HFFc6 (cell line): ENCODE measurements at regions not wholly inside any gene's neighbourhood (a gene's known extent, or its start where the extent isn't known, plus 50 kb on each side); places are given as distances from the start of the nearest gene placed in this dataset.

Experiments
- DNase-seq: peaks from one replicate; pipeline ENCODE4 v3.0.0-alpha.2; 2018
- H3K27ac Mint-ChIP-seq: 2 replicates; pipeline ENCODE4 v1.8.0; 2020; ENCODE audit warnings: mild to moderate bottlenecking, mixed read lengths
- H3K27me3 Mint-ChIP-seq: 2 replicates; pipeline ENCODE4 v1.8.0; 2021; ENCODE audit warnings: mild to moderate bottlenecking, moderate library complexity, mixed read lengths; ENCODE audit not compliant: insufficient read depth
- H3K36me3 Mint-ChIP-seq: 2 replicates; pipeline ENCODE4 v1.8.0; 2021; ENCODE audit warnings: low read depth, mixed read lengths
- H3K4me1 Mint-ChIP-seq: 2 replicates; pipeline ENCODE4 v1.8.0; 2020; ENCODE audit warnings: low read depth, mixed read lengths
- H3K4me3 Mint-ChIP-seq: 2 replicates; pipeline ENCODE4 v1.8.0; 2020; ENCODE audit warnings: mild to moderate bottlenecking, moderate library complexity, mixed read lengths
- H3K9me3 Mint-ChIP-seq: 2 replicates; pipeline ENCODE4 v1.8.0; 2020; ENCODE audit warnings: mild to moderate bottlenecking, mixed read lengths
- TF ChIP-seq, protein P1 (sequence below): fragments of 200-600 bp; sonication (generic); IDR thresholded peaks from 2 replicates; pipeline ENCODE4 v1.5.0; 2021; ENCODE audit warnings: antibody characterized with exemption, mild to moderate bottlenecking

- Mint-ChIP-seq H3K4me1 (no peaks in the 10 kb centered on the region; the same call in 1 of the 2 replicates), H3K36me3 (no peaks in the 10 kb centered on the region), H3K27ac (no peak overlapping the region), H3K4me3 (no peak overlapping the region), H3K27me3 (no peaks in the 10 kb centered on the region), H3K9me3 (no peaks in the 10 kb centered on the region)
- TF ChIP-seq, protein P1, sequence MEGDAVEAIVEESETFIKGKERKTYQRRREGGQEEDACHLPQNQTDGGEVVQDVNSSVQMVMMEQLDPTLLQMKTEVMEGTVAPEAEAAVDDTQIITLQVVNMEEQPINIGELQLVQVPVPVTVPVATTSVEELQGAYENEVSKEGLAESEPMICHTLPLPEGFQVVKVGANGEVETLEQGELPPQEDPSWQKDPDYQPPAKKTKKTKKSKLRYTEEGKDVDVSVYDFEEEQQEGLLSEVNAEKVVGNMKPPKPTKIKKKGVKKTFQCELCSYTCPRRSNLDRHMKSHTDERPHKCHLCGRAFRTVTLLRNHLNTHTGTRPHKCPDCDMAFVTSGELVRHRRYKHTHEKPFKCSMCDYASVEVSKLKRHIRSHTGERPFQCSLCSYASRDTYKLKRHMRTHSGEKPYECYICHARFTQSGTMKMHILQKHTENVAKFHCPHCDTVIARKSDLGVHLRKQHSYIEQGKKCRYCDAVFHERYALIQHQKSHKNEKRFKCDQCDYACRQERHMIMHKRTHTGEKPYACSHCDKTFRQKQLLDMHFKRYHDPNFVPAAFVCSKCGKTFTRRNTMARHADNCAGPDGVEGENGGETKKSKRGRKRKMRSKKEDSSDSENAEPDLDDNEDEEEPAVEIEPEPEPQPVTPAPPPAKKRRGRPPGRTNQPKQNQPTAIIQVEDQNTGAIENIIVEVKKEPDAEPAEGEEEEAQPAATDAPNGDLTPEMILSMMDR: no peak
- no peak for DNase-seq
Measured at GRCh38 chr20:11110535-11110934, 436.7 kb upstream of the JAG1 start.

GRCh38 chr20:11111191-11111590 is 437.4 kb upstream of the JAG1 start:
- H3K4me3 Mint-ChIP-seq: no peak overlapping the region

DNA sequence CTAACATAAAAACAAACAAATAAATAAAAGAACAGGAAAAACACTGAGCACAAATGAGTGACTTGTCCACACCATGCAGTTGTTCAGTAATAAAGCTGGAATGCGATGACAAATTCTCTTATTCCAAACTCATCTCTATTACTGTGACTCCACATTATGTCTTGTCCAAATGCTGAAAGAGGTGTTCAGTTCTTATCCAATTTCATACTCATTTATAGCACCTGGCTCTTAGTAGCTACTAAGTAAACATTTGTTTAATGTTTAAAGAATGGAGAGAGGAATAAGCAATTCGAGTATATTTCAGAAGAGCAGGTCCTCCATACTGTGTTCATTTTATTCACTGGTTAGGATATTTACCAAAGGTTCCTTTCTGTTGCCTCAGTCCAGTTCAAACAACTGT is 439.0 kb upstream of the JAG1 start:
- Mint-ChIP-seq H3K9me3 (no peaks in the 10 kb centered on the region), H3K36me3 (no peaks in the 10 kb centered on the region), H3K4me3 (no peak overlapping the region), H3K4me1 (no peaks in the 10 kb centered on the region; the same call in 1 of the 2 replicates), H3K27ac (no peak overlapping the region), H3K27me3 (no peaks in the 10 kb centered on the region)
- DNase-seq: no peak
- TF ChIP-seq, protein P1: no peak

More at GRCh38 chr20:11111191-11111590, 437.4 kb upstream of the JAG1 start:
- no peak overlapping the region for H3K27ac Mint-ChIP-seq
- H3K9me3 Mint-ChIP-seq: no peaks in the 10 kb centered on the region
- no peaks in the 10 kb centered on the region; the same call in 1 of the 2 replicates for H3K4me1 Mint-ChIP-seq
- DNase-seq: no peak
- TF ChIP-seq, protein P1: no peak
- no peaks in the 10 kb centered on the region for H3K27me3 Mint-ChIP-seq
- H3K36me3 Mint-ChIP-seq: no peaks in the 10 kb centered on the region

DNA sequence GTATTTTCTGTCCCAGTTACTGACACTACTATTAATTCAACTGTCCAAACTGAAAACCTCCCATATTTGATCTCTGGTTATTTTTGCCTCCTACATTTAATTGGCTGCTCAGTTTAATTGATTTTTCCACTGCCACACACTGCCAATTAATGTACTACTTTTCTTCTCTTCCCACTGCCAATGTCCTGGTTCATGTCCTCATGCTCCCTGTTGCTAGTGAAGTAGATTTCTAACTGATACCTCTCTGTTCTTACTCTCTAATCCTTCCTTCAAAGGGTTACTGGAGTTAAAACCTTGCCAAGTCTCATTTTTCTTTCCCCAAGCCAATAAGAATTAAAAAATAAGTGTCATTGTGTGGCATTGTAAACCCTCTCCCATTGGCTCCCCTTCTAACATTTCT is 440.6 kb upstream of the JAG1 start:
- H3K27ac Mint-ChIP-seq: no peak overlapping the region
- H3K36me3 Mint-ChIP-seq: no peaks in the 10 kb centered on the region
- no peaks in the 10 kb centered on the region for H3K27me3 Mint-ChIP-seq
- H3K4me1 Mint-ChIP-seq: no peaks in the 10 kb centered on the region; the same call in 1 of the 2 replicates
- no peak for DNase-seq
- H3K4me3 Mint-ChIP-seq: no peak overlapping the region
- TF ChIP-seq, protein P1: no peak
- no peaks in the 10 kb centered on the region; the same call in 1 of the 2 replicates for H3K9me3 Mint-ChIP-seq

GRCh38 chr20:11117808-11118528 is 444.2 kb upstream of the JAG1 start:
- Mint-ChIP-seq H3K4me1 (no peaks in the 10 kb centered on the region; the same call in 1 of the 2 replicates), H3K27me3 (no peaks in the 10 kb centered on the region), H3K4me3 (no peak overlapping the region), H3K27ac (no peak overlapping the region), H3K9me3 (no peaks in the 10 kb centered on the region; the same call in 1 of the 2 replicates), H3K36me3 (no peaks in the 10 kb centered on the region)
- peak; percentile 25 for DNase-seq
- TF ChIP-seq, protein P1: no peak
